Neural cell (in vitro differentiated cells): ENCODE measurements at regions not wholly inside any gene's neighbourhood (a gene's known extent, or its start where the extent isn't known, plus 50 kb on each side); places are given as distances from the start of the nearest gene placed in this dataset.

Source experiments
- H2AFZ ChIP-seq: fragments of 200-600, 300-800 bp; sonication (generic), shearing (Covaris generic); 2 replicates; pipeline ENCODE4 v1.6.0; 2014; ENCODE audit warnings: low read depth, mild to moderate bottlenecking, antibody characterized with exemption, low read length, moderate library complexity
- H3F3A ChIP-seq: fragments of 200-600 bp; shearing (Covaris generic); 2 replicates; pipeline ENCODE4 v1.6.1; 2016; ENCODE audit warnings: mild to moderate bottlenecking, moderate library complexity, mixed read lengths, antibody characterized with exemption, low read length; ENCODE audit not compliant: insufficient read depth, poor library complexity, severe bottlenecking
- H3K27ac ChIP-seq: fragments of 200-600, 300-800 bp; sonication (generic), shearing (Covaris generic); 2 replicates; pipeline ENCODE4 v1.5.1; 2014; ENCODE audit warnings: mild to moderate bottlenecking, low read length, moderate library complexity
- H3K27me3 ChIP-seq: fragments of 300-800, 200-600 bp; sonication (generic), shearing (Covaris generic); 2 replicates; pipeline ENCODE4 v1.6.0; 2014; ENCODE audit warnings: mild to moderate bottlenecking, low read depth, low read length, moderate library complexity; ENCODE audit not compliant: insufficient read depth
- H3K36me3 ChIP-seq: fragments of 300-800, 200-600 bp; sonication (generic), shearing (Covaris generic); 2 replicates; pipeline ENCODE4 v1.5.1; 2014; ENCODE audit warnings: mild to moderate bottlenecking, antibody characterized with exemption, low read length, moderate library complexity; ENCODE audit not compliant: insufficient read depth
- H3K4me2 ChIP-seq: fragments of 300-800, 200-600 bp; sonication (generic), shearing (Covaris generic); 2 replicates; pipeline ENCODE4 v1.6.0; 2014; ENCODE audit warnings: mild to moderate bottlenecking, low read length
- H3K4me3 ChIP-seq: fragments of 300-800, 200-600 bp; sonication (generic), shearing (Covaris generic); 2 replicates; pipeline ENCODE4 v1.5.1; 2014; ENCODE audit warnings: mild to moderate bottlenecking, low read length, moderate library complexity
- H3K79me2 ChIP-seq: fragments of 200-600 bp; shearing (Covaris generic); replicated peaks from 2 replicates; pipeline ENCODE4 v1.6.0; 2014; ENCODE audit warnings: mild to moderate bottlenecking, low read length, moderate library complexity; ENCODE audit not compliant: insufficient read depth
- H3K9ac ChIP-seq: fragments of 300-800, 200-600 bp; sonication (generic), shearing (Covaris generic); 2 replicates; pipeline ENCODE4 v1.6.1; 2016; ENCODE audit warnings: mild to moderate bottlenecking, low read length, mixed read lengths
- H3K9me2 ChIP-seq: fragments of 200-600 bp; shearing (Covaris generic); 2 replicates; pipeline ENCODE4 v1.6.1; 2016; ENCODE audit warnings: mild to moderate bottlenecking, low read length, mixed read lengths; ENCODE audit not compliant: insufficient read depth
- H3K9me3 ChIP-seq: fragments of 200-600, 300-800 bp; sonication (generic), shearing (Covaris generic); 2 replicates; pipeline ENCODE4 v1.6.1; 2016; ENCODE audit warnings: mild to moderate bottlenecking, mixed run types, low read length, moderate library complexity, mixed read lengths
- H4K20me1 ChIP-seq: fragments of 200-600 bp; shearing (Covaris generic); 2 replicates; pipeline ENCODE4 v1.6.1; 2016; ENCODE audit warnings: mild to moderate bottlenecking, mixed run types; ENCODE audit not compliant: insufficient read depth
- CTCF ChIP-seq: fragments of 450-650 bp; IDR thresholded peaks from 2 replicates; pipeline ENCODE4 v1.5.1; 2014; ENCODE audit warnings: antibody characterized with exemption, mild to moderate bottlenecking, moderate library complexity; ENCODE audit not compliant: poor library complexity, severe bottlenecking
- EP300 ChIP-seq: fragments of 450-650 bp; conservative IDR thresholded peaks from 2 replicates; pipeline ENCODE4 v1.6.1; 2014; ENCODE audit warnings: antibody characterized with exemption, mild to moderate bottlenecking, moderate library complexity; ENCODE audit not compliant: poor library complexity, severe bottlenecking
- EZH2 ChIP-seq: fragments of 200-600, 300-800 bp; shearing (Covaris generic), sonication (generic); IDR thresholded peaks from 2 replicates; pipeline ENCODE4 v1.6.1; 2014; ENCODE audit warnings: antibody characterized with exemption, low read length, borderline replicate concordance, mild to moderate bottlenecking; ENCODE audit not compliant: insufficient read depth, poor library complexity, severe bottlenecking
- MXI1 ChIP-seq: fragments of 450-650 bp; conservative IDR thresholded peaks from 2 replicates; pipeline ENCODE4 v1.6.1; 2014; ENCODE audit warnings: antibody characterized with exemption, mild to moderate bottlenecking; ENCODE audit not compliant: poor library complexity, severe bottlenecking
- POLR2AphosphoS5 ChIP-seq: IDR thresholded peaks from 2 replicates; pipeline ENCODE4 v1.6.1; 2012
- RAD21 ChIP-seq: fragments of 450-650 bp; conservative IDR thresholded peaks from 2 replicates; pipeline ENCODE4 v1.6.1; 2014; ENCODE audit warnings: antibody characterized with exemption, mild to moderate bottlenecking, moderate library complexity
- REST ChIP-seq: IDR thresholded peaks from 2 replicates; pipeline ENCODE4 v1.6.1; 2012; ENCODE audit warnings: borderline replicate concordance
- SMC3 ChIP-seq: fragments of 450-650 bp; conservative IDR thresholded peaks from 2 replicates; pipeline ENCODE4 v1.6.1; 2014; ENCODE audit warnings: antibody characterized with exemption, mild to moderate bottlenecking, moderate library complexity; ENCODE audit not compliant: poor library complexity
- TAF1 ChIP-seq: IDR thresholded peaks from 2 replicates; pipeline ENCODE4 v1.6.1; 2012; ENCODE audit warnings: low read depth

GRCh38 chr15:95293456-95294031, 1037.0 kb upstream of the NR2F2 start:
- Histone ChIP-seq H3K4me2 (no peak overlapping the region), H3K36me3 (no peaks in the 10 kb centered on the region), H3F3A (no peaks in the 10 kb centered on the region), H4K20me1 (no peaks in the 10 kb centered on the region), H3K27me3 (peaks cover 37% of the 10 kb centered on the region), H3K4me3 (no peak overlapping the region), H3K79me2 (no peaks in the 10 kb centered on the region), H3K9ac (no peak overlapping the region), H2AFZ (no peak overlapping the region), H3K9me3 (no peaks in the 10 kb centered on the region), H3K27ac (no peak overlapping the region), H3K9me2 (no peaks in the 10 kb centered on the region)
- TF ChIP-seq RAD21 (no peak), EP300 (no peak), SMC3 (no peak), EZH2 (no peak), REST (no peak), MXI1 (no peak), POLR2AphosphoS5 (no peak), CTCF (no peak), TAF1 (no peak)

- Histone ChIP-seq H3F3A (no peaks in the 10 kb centered on the region), H4K20me1 (no peaks in the 10 kb centered on the region), H3K9ac (peak overlapping the region; percentile 29), H3K27ac (peak overlapping the region; percentile 58), H3K9me2 (no peaks in the 10 kb centered on the region), H3K79me2 (no peaks in the 10 kb centered on the region), H3K4me2 (no peak overlapping the region), H3K4me3 (peak overlapping the region; percentile 40), H3K9me3 (no peaks in the 10 kb centered on the region), H2AFZ (no peak overlapping the region), H3K36me3 (no peaks in the 10 kb centered on the region), H3K27me3 (peaks cover 19% of the 10 kb centered on the region)
- TF ChIP-seq CTCF (no peak), EP300 (no peak), EZH2 (no peak), POLR2AphosphoS5 (no peak)
These were observed 1035.1 kb upstream of the NR2F2 start for GRCh38 chr15:95295363-95295762.
